ENCODE measurements at regions not wholly inside any gene's neighbourhood (a gene's known extent, or its start where the extent isn't known, plus 50 kb on each side); places are given as distances from the start of the nearest gene placed in this dataset.
A peak's percentile ranks its signal among the peaks of the same experiment; 100 is the strongest.

DNA sequence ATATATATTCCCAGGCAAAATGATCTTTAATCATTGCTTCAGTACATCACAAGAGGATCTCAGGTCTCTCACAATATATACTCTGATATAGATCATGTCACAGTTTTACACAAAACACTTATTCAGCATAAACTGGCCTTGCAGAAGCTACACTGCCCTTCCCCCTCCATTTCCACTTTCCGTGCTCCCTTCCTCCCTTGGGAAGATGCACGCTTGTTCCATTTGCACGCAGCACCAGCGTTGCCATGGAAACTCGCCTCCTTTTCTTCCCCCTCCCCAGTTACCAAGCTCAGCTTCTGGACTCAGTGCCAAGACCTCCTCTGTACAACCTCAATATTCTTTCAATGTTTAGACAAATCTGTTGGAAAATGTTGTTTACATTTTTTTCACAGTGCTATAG, 154.6 kb downstream of the RFPL4B start:
- Histone ChIP-seq H3K4me1 (ENCODE audit: control insufficient read depth in 4 of 4, insufficient read depth in 4 of 4, low read length in 3 of 4) (no peaks in the 10 kb centered on the region), H3K27ac (ENCODE audit: low read depth in 1 of 2, low read length in 2 of 2) (no peak overlapping the region), H3K9ac (ENCODE audit: low read depth in 1 of 2, low read length in 2 of 2) (no peak overlapping the region), H3K36me3 (ENCODE audit: control insufficient read depth in 4 of 4, insufficient read depth in 3 of 4, low read depth in 1 of 4, low read length in 3 of 4) (no peaks in the 10 kb centered on the region), H3K9me3 (ENCODE audit: control insufficient read depth in 4 of 4, low read length in 3 of 4) (no peaks in the 10 kb centered on the region), H3K4me3 (ENCODE audit: low read depth in 1 of 3, low read length in 3 of 3) (no peak overlapping the region), H3K27me3 (ENCODE audit: control insufficient read depth in 4 of 4, insufficient read depth in 4 of 4, low read length in 3 of 4) (peaks cover 0 to 4% (median 0%) of the 10 kb centered on the region in 4 donors)
- DNase-seq (ENCODE audit: low spot score): no peak
- WGBS: 40% methylated on average over 5 of the region's 5 CpGs
- TF ChIP-seq TAF1 (conservative IDR thresholded peaks at IDR 0.05) (no peak), HNF4G (IDR thresholded peaks at IDR 0.05) (no peak), HNF4A (conservative IDR thresholded peaks at IDR 0.05) (no peak), GABPA (IDR thresholded peaks at IDR 0.05 in 1 of 2, conservative IDR thresholded peaks at IDR 0.05 in 1 of 2) (no peak), FOXA1 (IDR thresholded peaks at IDR 0.05) (no peak), JUND (IDR thresholded peaks at IDR 0.05) (no peak), YY1 (IDR thresholded peaks at IDR 0.05) (no peak)

- Histone ChIP-seq H3K27me3 (ENCODE audit: control insufficient read depth in 4 of 4, insufficient read depth in 4 of 4, low read length in 3 of 4) (peaks cover 0 to 4% (median 0%) of the 10 kb centered on the region in 4 donors), H3K36me3 (ENCODE audit: control insufficient read depth in 4 of 4, insufficient read depth in 3 of 4, low read depth in 1 of 4, low read length in 3 of 4) (no peaks in the 10 kb centered on the region), H3K9me3 (ENCODE audit: control insufficient read depth in 4 of 4, low read length in 3 of 4) (no peaks in the 10 kb centered on the region), H3K4me1 (ENCODE audit: control insufficient read depth in 4 of 4, insufficient read depth in 4 of 4, low read length in 3 of 4) (no peaks in the 10 kb centered on the region), H3K27ac (ENCODE audit: low read depth in 1 of 2, low read length in 2 of 2) (no peak overlapping the region), H3K9ac (ENCODE audit: low read depth in 1 of 2, low read length in 2 of 2) (no peak overlapping the region), H3K4me3 (ENCODE audit: low read depth in 1 of 3, low read length in 3 of 3) (no peak overlapping the region)
- 71% methylated on average over 7 of the region's 7 CpGs for WGBS
- TF ChIP-seq HNF4G (IDR thresholded peaks at IDR 0.05) (no peak), RAD21 (IDR thresholded peaks at IDR 0.05) (peak in 1 of 2 donors; percentile 10)
- DNase-seq (ENCODE audit: low spot score): no peak
Measured at GRCh38 chr6:112502351-112503090, 155.4 kb downstream of the RFPL4B start.

DNA sequence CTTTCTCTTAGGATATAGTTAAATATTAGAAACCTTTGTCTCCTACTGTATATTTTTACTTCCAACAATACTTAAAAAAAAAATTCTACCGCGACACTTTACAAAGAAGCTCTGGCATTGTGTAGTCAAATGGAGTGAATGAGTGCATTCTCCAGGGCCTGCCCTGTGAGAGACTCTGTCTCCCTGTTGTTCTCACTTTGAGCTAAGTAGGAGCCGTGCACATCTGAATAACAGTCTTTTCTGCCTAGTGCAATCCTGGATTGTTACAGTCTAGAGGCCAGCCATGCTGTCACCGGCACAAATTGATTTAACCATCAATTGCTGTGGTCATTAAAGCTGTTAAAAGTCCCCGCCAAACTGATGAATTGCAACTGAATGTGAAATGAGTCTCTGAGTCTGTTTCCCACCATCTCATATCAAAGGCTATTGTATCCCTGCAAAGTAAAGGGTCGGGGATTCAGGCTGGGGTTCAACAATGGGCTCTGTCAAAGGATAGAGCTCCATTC, 156.0 kb downstream of the RFPL4B start:
- 61% methylated on average over 6 of the region's 6 CpGs for WGBS
- Histone ChIP-seq H3K27me3 (ENCODE audit: control insufficient read depth in 4 of 4, insufficient read depth in 4 of 4, low read length in 3 of 4) (peaks cover 0 to 4% (median 0%) of the 10 kb centered on the region in 4 donors), H3K4me3 (ENCODE audit: low read depth in 1 of 3, low read length in 3 of 3) (no peak overlapping the region), H3K36me3 (ENCODE audit: control insufficient read depth in 4 of 4, insufficient read depth in 3 of 4, low read depth in 1 of 4, low read length in 3 of 4) (no peaks in the 10 kb centered on the region), H3K9me3 (ENCODE audit: control insufficient read depth in 4 of 4, low read length in 3 of 4) (no peaks in the 10 kb centered on the region), H3K9ac (ENCODE audit: low read depth in 1 of 2, low read length in 2 of 2) (no peak overlapping the region), H3K4me1 (ENCODE audit: control insufficient read depth in 4 of 4, insufficient read depth in 4 of 4, low read length in 3 of 4) (no peaks in the 10 kb centered on the region), H3K27ac (ENCODE audit: low read depth in 1 of 2, low read length in 2 of 2) (no peak overlapping the region)
- TF ChIP-seq ATF3 (IDR thresholded peaks at IDR 0.05) (no peak), SP1 (IDR thresholded peaks at IDR 0.05) (no peak), NR2F2 (IDR thresholded peaks at IDR 0.05) (no peak), FOXA1 (IDR thresholded peaks at IDR 0.05) (no peak), EGR1 (IDR thresholded peaks at IDR 0.05; ENCODE audit: low read depth in 2 of 2) (no peak), TAF1 (conservative IDR thresholded peaks at IDR 0.05) (no peak), RXRA (IDR thresholded peaks at IDR 0.05) (no peak), YY1 (IDR thresholded peaks at IDR 0.05) (no peak), HNF4A (conservative IDR thresholded peaks at IDR 0.05) (no peak), RAD21 (IDR thresholded peaks at IDR 0.05) (no peak), GABPA (IDR thresholded peaks at IDR 0.05 in 1 of 2, conservative IDR thresholded peaks at IDR 0.05 in 1 of 2) (no peak)
- no peak for DNase-seq (ENCODE audit: low spot score)

DNA sequence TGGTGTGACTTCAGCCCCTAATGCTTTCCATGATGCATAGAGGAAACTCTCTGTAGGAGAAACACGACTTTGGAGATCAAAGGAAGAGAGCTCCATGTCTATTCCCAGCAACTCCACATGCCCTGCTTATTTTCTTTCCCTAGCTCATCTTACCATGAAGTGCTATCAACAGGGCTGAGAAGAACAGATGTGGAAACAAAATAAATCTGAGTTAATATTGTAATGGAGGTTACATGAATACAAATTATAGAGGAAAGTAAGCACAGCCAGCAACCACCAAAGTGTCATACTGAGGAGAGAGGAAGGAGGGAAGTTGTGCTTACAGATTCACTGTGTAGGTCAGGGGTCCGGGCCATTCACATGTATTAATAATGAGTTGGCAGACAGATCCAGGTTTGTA, 157.5 kb downstream of the RFPL4B start:
- H3K27me3 ChIP-seq (ENCODE audit: control insufficient read depth in 4 of 4, insufficient read depth in 4 of 4, low read length in 3 of 4): peaks cover 0 to 4% (median 0%) of the 10 kb centered on the region in 4 donors
- WGBS: 58% methylated on average over 2 of the region's 2 CpGs
- H3K9me3 ChIP-seq (ENCODE audit: control insufficient read depth in 4 of 4, low read length in 3 of 4): no peaks in the 10 kb centered on the region
- no peak overlapping the region for H3K4me3 ChIP-seq (ENCODE audit: low read depth in 1 of 3, low read length in 3 of 3)
- no peaks in the 10 kb centered on the region for H3K36me3 ChIP-seq (ENCODE audit: control insufficient read depth in 4 of 4, insufficient read depth in 3 of 4, low read depth in 1 of 4, low read length in 3 of 4)
- TF ChIP-seq JUND (IDR thresholded peaks at IDR 0.05): no peak
- TF ChIP-seq GABPA (IDR thresholded peaks at IDR 0.05 in 1 of 2, conservative IDR thresholded peaks at IDR 0.05 in 1 of 2): no peak
- TF ChIP-seq RAD21 (IDR thresholded peaks at IDR 0.05): no peak
- TF ChIP-seq, protein P1, sequence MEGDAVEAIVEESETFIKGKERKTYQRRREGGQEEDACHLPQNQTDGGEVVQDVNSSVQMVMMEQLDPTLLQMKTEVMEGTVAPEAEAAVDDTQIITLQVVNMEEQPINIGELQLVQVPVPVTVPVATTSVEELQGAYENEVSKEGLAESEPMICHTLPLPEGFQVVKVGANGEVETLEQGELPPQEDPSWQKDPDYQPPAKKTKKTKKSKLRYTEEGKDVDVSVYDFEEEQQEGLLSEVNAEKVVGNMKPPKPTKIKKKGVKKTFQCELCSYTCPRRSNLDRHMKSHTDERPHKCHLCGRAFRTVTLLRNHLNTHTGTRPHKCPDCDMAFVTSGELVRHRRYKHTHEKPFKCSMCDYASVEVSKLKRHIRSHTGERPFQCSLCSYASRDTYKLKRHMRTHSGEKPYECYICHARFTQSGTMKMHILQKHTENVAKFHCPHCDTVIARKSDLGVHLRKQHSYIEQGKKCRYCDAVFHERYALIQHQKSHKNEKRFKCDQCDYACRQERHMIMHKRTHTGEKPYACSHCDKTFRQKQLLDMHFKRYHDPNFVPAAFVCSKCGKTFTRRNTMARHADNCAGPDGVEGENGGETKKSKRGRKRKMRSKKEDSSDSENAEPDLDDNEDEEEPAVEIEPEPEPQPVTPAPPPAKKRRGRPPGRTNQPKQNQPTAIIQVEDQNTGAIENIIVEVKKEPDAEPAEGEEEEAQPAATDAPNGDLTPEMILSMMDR (IDR thresholded peaks at IDR 0.05; ENCODE audit: low read depth, low read length, missing input control): no peak
- TF ChIP-seq HNF4G (IDR thresholded peaks at IDR 0.05): no peak
- TF ChIP-seq NR2F2 (IDR thresholded peaks at IDR 0.05): no peak
- TF ChIP-seq TAF1 (conservative IDR thresholded peaks at IDR 0.05): no peak
- TF ChIP-seq, protein P2, sequence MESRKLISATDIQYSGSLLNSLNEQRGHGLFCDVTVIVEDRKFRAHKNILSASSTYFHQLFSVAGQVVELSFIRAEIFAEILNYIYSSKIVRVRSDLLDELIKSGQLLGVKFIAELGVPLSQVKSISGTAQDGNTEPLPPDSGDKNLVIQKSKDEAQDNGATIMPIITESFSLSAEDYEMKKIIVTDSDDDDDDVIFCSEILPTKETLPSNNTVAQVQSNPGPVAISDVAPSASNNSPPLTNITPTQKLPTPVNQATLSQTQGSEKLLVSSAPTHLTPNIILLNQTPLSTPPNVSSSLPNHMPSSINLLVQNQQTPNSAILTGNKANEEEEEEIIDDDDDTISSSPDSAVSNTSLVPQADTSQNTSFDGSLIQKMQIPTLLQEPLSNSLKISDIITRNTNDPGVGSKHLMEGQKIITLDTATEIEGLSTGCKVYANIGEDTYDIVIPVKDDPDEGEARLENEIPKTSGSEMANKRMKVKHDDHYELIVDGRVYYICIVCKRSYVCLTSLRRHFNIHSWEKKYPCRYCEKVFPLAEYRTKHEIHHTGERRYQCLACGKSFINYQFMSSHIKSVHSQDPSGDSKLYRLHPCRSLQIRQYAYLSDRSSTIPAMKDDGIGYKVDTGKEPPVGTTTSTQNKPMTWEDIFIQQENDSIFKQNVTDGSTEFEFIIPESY (IDR thresholded peaks at IDR 0.05): no peak
- TF ChIP-seq FOXA2 (IDR thresholded peaks at IDR 0.05): no peak
- no peak for TF ChIP-seq ATF3 (IDR thresholded peaks at IDR 0.05)
- TF ChIP-seq SP1 (IDR thresholded peaks at IDR 0.05): no peak
- no peak for TF ChIP-seq MAX (IDR thresholded peaks at IDR 0.05)
- no peak overlapping the region for H3K27ac ChIP-seq (ENCODE audit: low read depth in 1 of 2, low read length in 2 of 2)
- H3K4me1 ChIP-seq (ENCODE audit: control insufficient read depth in 4 of 4, insufficient read depth in 4 of 4, low read length in 3 of 4): no peaks in the 10 kb centered on the region
- H3K9ac ChIP-seq (ENCODE audit: low read depth in 1 of 2, low read length in 2 of 2): no peak overlapping the region
- no peak for DNase-seq (ENCODE audit: low spot score)
